SU-DHL-6 (cell line): ENCODE measurements at regions not wholly inside any gene's neighbourhood (a gene's known extent, or its start where the extent isn't known, plus 50 kb on each side); places are given as distances from the start of the nearest gene placed in this dataset.

Experiments used
- H2AFZ ChIP-seq: fragments of 200-600 bp; sonication (generic); 2 replicates; pipeline ENCODE4 v1.6.1; 2014; ENCODE audit warnings: low read depth, mild to moderate bottlenecking, moderate library complexity, mixed read lengths, antibody characterized with exemption, low read length; ENCODE audit not compliant: severe bottlenecking
- H3F3A ChIP-seq: fragments of 200-600 bp; shearing (Covaris generic); 2 replicates; pipeline ENCODE4 v1.6.0; 2016; ENCODE audit warnings: antibody characterized with exemption, mild to moderate bottlenecking; ENCODE audit not compliant: insufficient read depth
- H3K27ac ChIP-seq: fragments of 200-600 bp; sonication (generic); 2 replicates; pipeline ENCODE4 v1.5.1; 2016; ENCODE audit warnings: low read depth, mild to moderate bottlenecking, low read length, moderate library complexity, mixed read lengths
- H3K27me3 ChIP-seq: fragments of 200-600 bp; sonication (generic), shearing (Covaris generic); 2 replicates; pipeline ENCODE4 v1.6.0; 2014; ENCODE audit warnings: mild to moderate bottlenecking, low read length
- H3K36me3 ChIP-seq: fragments of 200-600 bp; sonication (generic); 2 replicates; pipeline ENCODE4 v1.6.1; 2014; ENCODE audit warnings: mild to moderate bottlenecking, low read length, mixed read lengths
- H3K4me2 ChIP-seq: fragments of 300-600, 200-600 bp; shearing (Covaris generic), sonication (generic); 2 replicates; pipeline ENCODE4 v1.6.0; 2014; ENCODE audit warnings: low read length, low read depth, mild to moderate bottlenecking; ENCODE audit not compliant: poor library complexity, severe bottlenecking
- H3K4me3 ChIP-seq: fragments of 200-600 bp; sonication (generic); 2 replicates; pipeline ENCODE4 v1.5.1; 2014; ENCODE audit warnings: antibody characterized with exemption, low read length, mild to moderate bottlenecking, mixed read lengths; ENCODE audit not compliant: insufficient read depth, poor library complexity, severe bottlenecking
- H3K79me2 ChIP-seq: fragments of 200-600 bp; sonication (generic); 2 replicates; pipeline ENCODE4 v1.6.1; 2014; ENCODE audit warnings: mild to moderate bottlenecking, low read length, moderate library complexity; ENCODE audit not compliant: insufficient read depth
- H3K9ac ChIP-seq: fragments of 200-600 bp; sonication (generic); 2 replicates; pipeline ENCODE4 v1.7.0; 2014; ENCODE audit warnings: mild to moderate bottlenecking, low read length
- H3K9me2 ChIP-seq: fragments of 200-600 bp; sonication (generic); replicated peaks from 2 replicates; pipeline ENCODE4 v1.6.1; 2014; ENCODE audit warnings: low read length; ENCODE audit not compliant: insufficient read depth
- H3K9me3 ChIP-seq: fragments of 200-600 bp; sonication (generic); 2 replicates; pipeline ENCODE4 v1.6.1; 2014; ENCODE audit warnings: low read length, mixed read lengths; ENCODE audit not compliant: insufficient read depth
- H4K20me1 ChIP-seq: fragments of 200-600 bp; sonication (generic); 2 replicates; pipeline ENCODE4 v1.6.1; 2014; ENCODE audit warnings: low read depth, mild to moderate bottlenecking, antibody characterized with exemption, low read length, moderate library complexity, mixed read lengths
- EZH2phosphoT487 ChIP-seq: fragments of 200-600 bp; sonication (generic), shearing (Covaris generic); conservative IDR thresholded peaks from 2 replicates; pipeline ENCODE4 v1.6.1; 2018; ENCODE audit warnings: mild to moderate bottlenecking, antibody characterized with exemption, low read length, moderate library complexity, mixed read lengths
- TF ChIP-seq, protein P1 (sequence below): fragments of 200-600 bp; sonication (generic); IDR thresholded peaks from one replicate; pipeline ENCODE4 v1.5.1; 2017; ENCODE audit warnings: antibody characterized with exemption, mild to moderate bottlenecking, low read length, moderate library complexity; ENCODE audit not compliant: insufficient read depth, poor library complexity, severe bottlenecking

DNA sequence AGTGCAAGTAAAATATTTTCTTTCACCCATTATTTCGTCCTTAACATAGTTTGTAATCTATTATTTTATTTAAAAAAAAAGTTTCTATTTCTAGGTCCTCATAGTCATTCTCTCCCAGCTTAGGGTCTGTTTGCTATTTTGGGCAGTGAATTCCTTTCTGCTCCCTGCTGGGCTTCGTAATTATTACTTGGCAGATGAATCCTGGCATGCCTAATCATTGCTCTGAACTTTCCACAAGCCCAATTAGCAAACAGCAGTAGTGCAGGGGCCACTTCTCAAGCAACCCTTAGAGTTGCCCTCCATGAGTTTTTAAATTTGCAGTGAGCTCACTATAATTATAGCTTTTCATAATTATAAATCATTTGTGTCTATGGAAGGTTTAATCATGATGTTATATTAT lies 1378.3 kb upstream of the SEL1L start:
- H3K79me2 ChIP-seq, result no peaks in the 10 kb centered on the region
- H3K36me3 ChIP-seq, result no peaks in the 10 kb centered on the region
- no peaks in the 10 kb centered on the region for H3F3A ChIP-seq
- H4K20me1 ChIP-seq, result no peaks in the 10 kb centered on the region
- H3K9me2 ChIP-seq, result no peaks in the 10 kb centered on the region
- no peaks in the 10 kb centered on the region for H3K27me3 ChIP-seq
- H3K27ac ChIP-seq, result no peak overlapping the region
- H3K9me3 ChIP-seq, result no peaks in the 10 kb centered on the region
- TF ChIP-seq, protein P1, sequence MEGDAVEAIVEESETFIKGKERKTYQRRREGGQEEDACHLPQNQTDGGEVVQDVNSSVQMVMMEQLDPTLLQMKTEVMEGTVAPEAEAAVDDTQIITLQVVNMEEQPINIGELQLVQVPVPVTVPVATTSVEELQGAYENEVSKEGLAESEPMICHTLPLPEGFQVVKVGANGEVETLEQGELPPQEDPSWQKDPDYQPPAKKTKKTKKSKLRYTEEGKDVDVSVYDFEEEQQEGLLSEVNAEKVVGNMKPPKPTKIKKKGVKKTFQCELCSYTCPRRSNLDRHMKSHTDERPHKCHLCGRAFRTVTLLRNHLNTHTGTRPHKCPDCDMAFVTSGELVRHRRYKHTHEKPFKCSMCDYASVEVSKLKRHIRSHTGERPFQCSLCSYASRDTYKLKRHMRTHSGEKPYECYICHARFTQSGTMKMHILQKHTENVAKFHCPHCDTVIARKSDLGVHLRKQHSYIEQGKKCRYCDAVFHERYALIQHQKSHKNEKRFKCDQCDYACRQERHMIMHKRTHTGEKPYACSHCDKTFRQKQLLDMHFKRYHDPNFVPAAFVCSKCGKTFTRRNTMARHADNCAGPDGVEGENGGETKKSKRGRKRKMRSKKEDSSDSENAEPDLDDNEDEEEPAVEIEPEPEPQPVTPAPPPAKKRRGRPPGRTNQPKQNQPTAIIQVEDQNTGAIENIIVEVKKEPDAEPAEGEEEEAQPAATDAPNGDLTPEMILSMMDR, result no peak
- H3K4me3 ChIP-seq, result no peak overlapping the region
- no peak overlapping the region for H3K4me2 ChIP-seq
- no peak overlapping the region for H2AFZ ChIP-seq
- H3K9ac ChIP-seq, result no peak overlapping the region

DNA sequence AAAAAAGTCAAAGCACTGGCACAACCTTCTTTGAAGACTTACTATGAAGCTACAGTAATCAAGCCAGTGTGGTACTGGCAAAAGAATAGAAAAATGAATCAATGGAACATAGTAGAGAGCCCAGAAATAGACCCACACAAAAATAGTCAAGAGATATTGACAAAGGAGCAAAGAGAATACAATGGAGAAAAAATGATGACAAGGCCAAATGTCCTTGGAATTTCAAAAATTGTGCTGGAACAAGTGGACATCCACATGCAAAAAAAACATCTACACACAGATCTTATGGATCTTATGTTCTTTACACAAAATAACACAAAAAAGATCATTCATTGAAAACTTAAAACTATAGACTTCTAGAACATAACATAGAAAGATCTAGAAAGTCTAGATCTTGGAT lies 1379.7 kb upstream of the SEL1L start:
- no peaks in the 10 kb centered on the region for H4K20me1 ChIP-seq
- no peak overlapping the region for H3K4me2 ChIP-seq
- no peaks in the 10 kb centered on the region for H3F3A ChIP-seq
- H3K9me2 ChIP-seq, result no peaks in the 10 kb centered on the region
- H3K9me3 ChIP-seq, result no peaks in the 10 kb centered on the region
- H3K27me3 ChIP-seq, result no peaks in the 10 kb centered on the region
- no peaks in the 10 kb centered on the region for H3K79me2 ChIP-seq
- no peak overlapping the region for H3K4me3 ChIP-seq
- no peak for TF ChIP-seq EZH2phosphoT487
- TF ChIP-seq, protein P1, result no peak
- no peak overlapping the region for H3K9ac ChIP-seq
- H3K36me3 ChIP-seq, result no peaks in the 10 kb centered on the region
- H2AFZ ChIP-seq, result no peak overlapping the region
- H3K27ac ChIP-seq, result no peak overlapping the region

DNA sequence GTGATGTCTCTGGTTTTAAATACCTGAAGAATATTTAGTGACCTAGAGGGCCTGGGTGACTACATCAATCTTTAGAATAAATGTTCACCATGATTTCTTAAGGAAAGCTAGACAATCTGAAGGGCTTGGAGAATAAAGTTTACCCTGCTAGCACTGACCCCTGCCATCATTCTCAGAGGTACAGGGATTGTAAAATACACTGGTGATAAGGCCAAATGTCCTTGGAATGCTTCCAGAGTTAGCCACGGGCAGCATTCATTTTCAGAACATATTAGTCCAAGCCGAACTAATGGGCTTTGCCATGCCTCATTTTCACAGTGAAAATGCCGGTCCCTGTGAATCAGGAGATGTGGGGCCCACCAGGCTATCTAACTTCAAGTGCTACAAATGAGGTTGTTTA lies 1381.7 kb upstream of the SEL1L start:
- no peak for TF ChIP-seq EZH2phosphoT487
- TF ChIP-seq, protein P1, result no peak
- no peak overlapping the region for H2AFZ ChIP-seq

DNA sequence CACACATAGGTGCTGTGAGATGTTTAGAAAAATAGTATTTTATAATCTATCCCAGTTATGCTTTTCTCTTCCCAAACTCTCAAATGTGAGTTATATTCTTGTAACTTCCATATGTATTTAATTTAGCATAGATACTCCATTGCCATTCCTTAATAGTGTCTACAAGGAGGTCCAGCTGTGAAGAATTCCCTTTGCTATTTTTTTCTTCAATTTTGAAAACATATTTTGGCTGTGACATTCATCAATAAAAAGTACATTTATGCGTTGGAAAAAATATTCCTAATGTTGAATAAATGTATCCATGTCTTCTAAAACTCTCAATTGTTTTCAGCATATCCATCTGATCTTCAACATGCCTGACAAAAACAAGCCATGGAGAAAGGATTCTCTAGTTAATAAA lies 1402.0 kb upstream of the SEL1L start:
- no peak overlapping the region for H3K4me2 ChIP-seq
- H3K36me3 ChIP-seq, result no peaks in the 10 kb centered on the region
- no peaks in the 10 kb centered on the region for H3K9me2 ChIP-seq
- no peaks in the 10 kb centered on the region for H3K79me2 ChIP-seq
- H4K20me1 ChIP-seq, result no peaks in the 10 kb centered on the region
- no peaks in the 10 kb centered on the region for H3K27me3 ChIP-seq
- no peaks in the 10 kb centered on the region for H3K9me3 ChIP-seq
- H3F3A ChIP-seq, result no peaks in the 10 kb centered on the region
- H3K4me3 ChIP-seq, result no peak overlapping the region
- H3K27ac ChIP-seq, result no peak overlapping the region
- no peak overlapping the region for H3K9ac ChIP-seq
- H2AFZ ChIP-seq, result no peak overlapping the region
- TF ChIP-seq EZH2phosphoT487, result no peak
- TF ChIP-seq, protein P1, result no peak

More for the DNA sequence above, 1381.7 kb upstream of the SEL1L start:
- Histone ChIP-seq H3K9me3 (no peaks in the 10 kb centered on the region), H3F3A (no peaks in the 10 kb centered on the region), H4K20me1 (no peaks in the 10 kb centered on the region), H3K36me3 (no peaks in the 10 kb centered on the region), H3K27ac (no peak overlapping the region), H3K9me2 (no peaks in the 10 kb centered on the region), H3K27me3 (no peaks in the 10 kb centered on the region), H3K9ac (no peak overlapping the region), H3K4me3 (no peak overlapping the region), H3K79me2 (no peaks in the 10 kb centered on the region), H3K4me2 (no peak overlapping the region)
